SK-N-SH (cell line): ENCODE measurements at regions not wholly inside any gene's neighbourhood (a gene's known extent, or its start where the extent isn't known, plus 50 kb on each side); places are given as distances from the start of the nearest gene placed in this dataset.

Experiments
- CTCF ChIA-PET: fragments of 300-600, 350-600 bp; formaldehyde crosslinking; extraction: SDS; loops from one replicate; lab custom pipeline; 2021; lab: Yijun Ruan, JAX
- POLR2A ChIA-PET: fragments of 350-600 bp; sonication (Branson Sonifier 250); formaldehyde crosslinking; extraction: SDS; loops from one replicate; lab custom pipeline; 2020; ENCODE audit warnings: antibody characterized with exemption, inconsistent platforms; lab: Yijun Ruan, JAX
- DNase-seq: peaks from one replicate; pipeline ENCODE4 v3.0.0; 2012
- H2AFZ ChIP-seq: fragments of 200-600 bp; sonication (generic); 2 replicates; pipeline ENCODE4 v1.8.1; 2016; ENCODE audit warnings: antibody characterized with exemption, mild to moderate bottlenecking, low read depth
- H3F3A ChIP-seq: fragments of 200-600 bp; sonication (generic); replicated peaks from 2 replicates; pipeline ENCODE3; 2016; ENCODE audit warnings: antibody characterized with exemption, mild to moderate bottlenecking; ENCODE audit not compliant: insufficient read depth
- H3K27ac ChIP-seq, 2 experiments: fragments of 200-500 bp in 1 of 2; fragments of 200-600 bp in 1 of 2; sonication (Bioruptor generic) in 1 of 2; sonication (generic), shearing (Covaris generic) in 1 of 2; 2 replicates each; pipeline versions ENCODE4 v1.5.1 to v1.6.1; 2014 to 2016; ENCODE audit warnings: low read depth in 2 of 2, inconsistent platforms in 1 of 2, low read length in 1 of 2, mild to moderate bottlenecking in 1 of 2, mixed read lengths in 1 of 2
- H3K27me3 ChIP-seq: fragments of 200-600 bp; sonication (generic), shearing (Covaris generic); 2 replicates; pipeline ENCODE4 v1.6.1; 2016; ENCODE audit warnings: mixed run types; ENCODE audit not compliant: insufficient read depth
- H3K36me3 ChIP-seq, 2 experiments: fragments of 200-500 bp in 1 of 2; fragments of 200-600 bp in 1 of 2; sonication (Bioruptor generic) in 1 of 2; sonication (generic) in 1 of 2; replicated peaks in 1 of 2; 2 replicates each; pipeline versions ENCODE3 to v1.5.1; 2014 to 2016; ENCODE audit warnings: low read length in 1 of 2, mild to moderate bottlenecking in 1 of 2; ENCODE audit not compliant: insufficient read depth in 2 of 2, control insufficient read depth in 1 of 2
- H3K4me1 ChIP-seq, 2 experiments: fragments of 200-500 bp in 1 of 2; fragments of 200-600 bp in 1 of 2; sonication (Bioruptor generic) in 1 of 2; sonication (generic), shearing (Covaris generic) in 1 of 2; 2 replicates each; pipeline versions ENCODE4 v1.5.1 to v1.6.1; 2014 to 2016; ENCODE audit warnings: low read depth in 1 of 2, low read length in 1 of 2, mixed run types in 1 of 2; ENCODE audit not compliant: insufficient read depth in 2 of 2, control insufficient read depth in 1 of 2
- H3K4me2 ChIP-seq: fragments of 200-600 bp; sonication (generic), shearing (Covaris generic); 2 replicates; pipeline ENCODE4 v1.6.1; 2017; ENCODE audit warnings: mixed run types
- H3K4me3 ChIP-seq, 2 experiments: fragments of 200-500 bp in 1 of 2; fragments of 200-600 bp in 1 of 2; sonication (Bioruptor generic) in 1 of 2; sonication (generic), shearing (Covaris generic) in 1 of 2; 2 replicates each; pipeline versions ENCODE4 v1.5.1 to v1.8.1; 2014 to 2016; ENCODE audit warnings: low read depth in 2 of 2, inconsistent platforms in 1 of 2, low read length in 1 of 2, mild to moderate bottlenecking in 1 of 2, mixed read lengths in 1 of 2, moderate library complexity in 1 of 2
- H3K79me2 ChIP-seq: fragments of 200-600 bp; sonication (generic); 2 replicates; pipeline ENCODE4 v1.8.1; 2017; ENCODE audit warnings: mild to moderate bottlenecking; ENCODE audit not compliant: insufficient read depth
- H3K9ac ChIP-seq: fragments of 200-600 bp; sonication (generic); 2 replicates; pipeline ENCODE4 v1.6.1; 2017; ENCODE audit warnings: mixed run types
- H3K9me2 ChIP-seq: fragments of 200-600 bp; sonication (generic); 2 replicates; pipeline ENCODE4 v1.6.1; 2017; ENCODE audit warnings: mixed run types
- H3K9me3 ChIP-seq: fragments of 200-600 bp; sonication (generic); 2 replicates; pipeline ENCODE4 v1.6.1; 2017; ENCODE audit warnings: mixed run types, mild to moderate bottlenecking, moderate library complexity
- H4K20me1 ChIP-seq: fragments of 200-600 bp; sonication (generic); 2 replicates; pipeline ENCODE4 v1.6.1; 2017; ENCODE audit warnings: mild to moderate bottlenecking, mixed run types; ENCODE audit not compliant: insufficient read depth
- ELF1 ChIP-seq: IDR thresholded peaks from 2 replicates; pipeline ENCODE4 v1.4.0; 2012
- EP300 ChIP-seq, 2 experiments: IDR thresholded peaks; 2 replicates each; pipeline versions ENCODE4 v1.4.0 to v1.6.1; 2012; ENCODE audit warnings: borderline replicate concordance in 1 of 2, low read depth in 1 of 2, low read length in 1 of 2
- EZH2phosphoT487 ChIP-seq: fragments of 200-600 bp; sonication (generic); IDR thresholded peaks from 2 replicates; pipeline ENCODE4 v1.6.1; 2017; ENCODE audit warnings: low read depth, mixed run types, mild to moderate bottlenecking, antibody characterized with exemption, moderate library complexity, borderline replicate concordance
- FOSL2 ChIP-seq: IDR thresholded peaks from 2 replicates; pipeline ENCODE4 v1.4.0; 2012; ENCODE audit warnings: low read depth, mild to moderate bottlenecking, moderate library complexity, borderline replicate concordance
- FOXJ3 ChIP-seq: sonication (generic); formaldehyde crosslinking; IDR thresholded peaks from 2 replicates; pipeline ENCODE4 v1.5.1; 2020; ENCODE audit warnings: mild to moderate bottlenecking, missing genetic modification reagents
- FOXM1 ChIP-seq: IDR thresholded peaks from 2 replicates; pipeline ENCODE4 v1.4.0; 2012; ENCODE audit warnings: low read depth, mild to moderate bottlenecking
- GABPA ChIP-seq: IDR thresholded peaks from 2 replicates; pipeline ENCODE4 v1.4.0; 2012; ENCODE audit warnings: low read depth, mild to moderate bottlenecking
- JUND ChIP-seq: IDR thresholded peaks from 2 replicates; pipeline ENCODE4 v1.4.0; 2012
- MXI1 ChIP-seq: IDR thresholded peaks from 2 replicates; pipeline ENCODE4 v1.6.1; 2012; ENCODE audit warnings: mild to moderate bottlenecking, low read depth, low read length, improper control_type of control experiment
- NFIC ChIP-seq: IDR thresholded peaks from 2 replicates; pipeline ENCODE4 v1.4.0; 2012; ENCODE audit warnings: borderline replicate concordance
- NRF1 ChIP-seq: IDR thresholded peaks from 2 replicates; pipeline ENCODE4 v1.6.1; 2012; ENCODE audit warnings: low read depth, mild to moderate bottlenecking, low read length
- POLR2AphosphoS5 ChIP-seq: IDR thresholded peaks from 2 replicates; pipeline ENCODE4 v1.6.1; 2012; ENCODE audit warnings: low read depth, low read length
- RAD21 ChIP-seq: IDR thresholded peaks from 2 replicates; pipeline ENCODE4 v1.6.1; 2012; ENCODE audit warnings: mild to moderate bottlenecking, low read length
- RXRA ChIP-seq: IDR thresholded peaks from 2 replicates; pipeline ENCODE4 v1.4.0; 2012; ENCODE audit warnings: low read depth, mild to moderate bottlenecking, borderline replicate concordance
- SIN3A ChIP-seq: IDR thresholded peaks from 2 replicates; pipeline ENCODE4 v1.6.1; 2012; ENCODE audit warnings: low read depth, mild to moderate bottlenecking, low read length, moderate library complexity, borderline replicate concordance
- SMC3 ChIP-seq: IDR thresholded peaks from 2 replicates; pipeline ENCODE4 v1.6.1; 2012; ENCODE audit warnings: low read depth, low read length, improper control_type of control experiment
- TCF12 ChIP-seq: IDR thresholded peaks from 2 replicates; pipeline ENCODE4 v1.4.0; 2012
- WGBS: methylation state at CpG from one replicate; pipeline ENCODE4 v1.1.6; 2017; ENCODE audit warnings: low lambda C conversion rate; 5-methylcytosine and 5-hydroxymethylcytosine counted together
- TF ChIP-seq, protein P1 (sequence below): IDR thresholded peaks from 2 replicates; pipeline ENCODE4 v1.4.0; 2012; ENCODE audit warnings: low read depth, borderline replicate concordance
- TF ChIP-seq, protein P2 (sequence below): IDR thresholded peaks from 2 replicates; pipeline ENCODE4 v1.4.0; 2012; ENCODE audit warnings: low read depth
- TF ChIP-seq, protein P3 (sequence below): fragments of 150-350 bp; IDR thresholded peaks from 2 replicates; pipeline ENCODE4 v1.6.1; 2016; ENCODE audit warnings: mild to moderate bottlenecking, low read depth, low read length
- TF ChIP-seq, protein P4 (sequence below): fragments of 150-350 bp; IDR thresholded peaks from 2 replicates; pipeline ENCODE4 v1.6.1; 2017; ENCODE audit warnings: antibody characterized with exemption, low read length, low read depth, borderline replicate concordance
- TF ChIP-seq, protein P5 (sequence below): IDR thresholded peaks from 2 replicates; pipeline ENCODE4; 2012
- TF ChIP-seq, protein P6 (sequence below): IDR thresholded peaks from 2 replicates; pipeline ENCODE4 v1.4.0; 2012; ENCODE audit warnings: low read depth, borderline replicate concordance

DNA sequence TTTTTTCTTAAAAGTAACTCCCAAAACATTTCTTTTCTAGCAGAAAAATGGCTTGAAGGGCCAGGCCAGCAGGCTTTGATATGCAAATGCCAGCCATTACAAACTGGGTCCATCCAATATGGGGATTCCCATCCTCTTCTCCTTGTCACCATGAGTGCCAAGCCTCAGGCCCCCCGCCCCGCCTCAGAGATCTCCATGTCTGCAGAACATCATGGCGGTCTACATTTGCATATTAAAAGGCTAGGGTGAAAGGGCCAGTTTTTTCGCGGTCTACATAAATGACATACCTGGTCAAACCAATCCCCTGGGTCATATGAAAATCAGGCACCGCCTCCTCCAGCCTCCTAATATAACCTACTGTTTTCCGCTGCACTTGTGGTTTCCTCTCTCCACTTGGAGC lies 1327.6 kb downstream of the UQCRFS1 start:
- H3K36me3 ChIP-seq: no peaks in the 10 kb centered on the region
- H3K9me3 ChIP-seq: no peaks in the 10 kb centered on the region
- TF ChIP-seq SMC3 (no peak), GABPA (no peak), NFIC (no peak), NRF1 (no peak), FOSL2 (no peak), FOXJ3 (CRISPR knock-in tag) (no peak), RXRA (no peak), SIN3A (no peak), MXI1 (no peak), FOXM1 (no peak), EP300 (IDR thresholded peaks at IDR 0.05; ENCODE audit: borderline replicate concordance in 1 of 2, low read depth in 1 of 2, low read length in 1 of 2) (no peak), RAD21 (no peak), TCF12 (no peak)
- TF ChIP-seq, protein P1, sequence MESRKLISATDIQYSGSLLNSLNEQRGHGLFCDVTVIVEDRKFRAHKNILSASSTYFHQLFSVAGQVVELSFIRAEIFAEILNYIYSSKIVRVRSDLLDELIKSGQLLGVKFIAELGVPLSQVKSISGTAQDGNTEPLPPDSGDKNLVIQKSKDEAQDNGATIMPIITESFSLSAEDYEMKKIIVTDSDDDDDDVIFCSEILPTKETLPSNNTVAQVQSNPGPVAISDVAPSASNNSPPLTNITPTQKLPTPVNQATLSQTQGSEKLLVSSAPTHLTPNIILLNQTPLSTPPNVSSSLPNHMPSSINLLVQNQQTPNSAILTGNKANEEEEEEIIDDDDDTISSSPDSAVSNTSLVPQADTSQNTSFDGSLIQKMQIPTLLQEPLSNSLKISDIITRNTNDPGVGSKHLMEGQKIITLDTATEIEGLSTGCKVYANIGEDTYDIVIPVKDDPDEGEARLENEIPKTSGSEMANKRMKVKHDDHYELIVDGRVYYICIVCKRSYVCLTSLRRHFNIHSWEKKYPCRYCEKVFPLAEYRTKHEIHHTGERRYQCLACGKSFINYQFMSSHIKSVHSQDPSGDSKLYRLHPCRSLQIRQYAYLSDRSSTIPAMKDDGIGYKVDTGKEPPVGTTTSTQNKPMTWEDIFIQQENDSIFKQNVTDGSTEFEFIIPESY: no peak
- TF ChIP-seq, protein P2, sequence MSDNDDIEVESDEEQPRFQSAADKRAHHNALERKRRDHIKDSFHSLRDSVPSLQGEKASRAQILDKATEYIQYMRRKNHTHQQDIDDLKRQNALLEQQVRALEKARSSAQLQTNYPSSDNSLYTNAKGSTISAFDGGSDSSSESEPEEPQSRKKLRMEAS: no peak
- TF ChIP-seq, protein P3, sequence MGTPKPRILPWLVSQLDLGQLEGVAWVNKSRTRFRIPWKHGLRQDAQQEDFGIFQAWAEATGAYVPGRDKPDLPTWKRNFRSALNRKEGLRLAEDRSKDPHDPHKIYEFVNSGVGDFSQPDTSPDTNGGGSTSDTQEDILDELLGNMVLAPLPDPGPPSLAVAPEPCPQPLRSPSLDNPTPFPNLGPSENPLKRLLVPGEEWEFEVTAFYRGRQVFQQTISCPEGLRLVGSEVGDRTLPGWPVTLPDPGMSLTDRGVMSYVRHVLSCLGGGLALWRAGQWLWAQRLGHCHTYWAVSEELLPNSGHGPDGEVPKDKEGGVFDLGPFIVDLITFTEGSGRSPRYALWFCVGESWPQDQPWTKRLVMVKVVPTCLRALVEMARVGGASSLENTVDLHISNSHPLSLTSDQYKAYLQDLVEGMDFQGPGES: no peak
- no peaks in the 10 kb centered on the region for H3K79me2 ChIP-seq
- H3F3A ChIP-seq: no peaks in the 10 kb centered on the region
- no peaks in the 10 kb centered on the region for H4K20me1 ChIP-seq
- no peaks in the 10 kb centered on the region for H3K9me2 ChIP-seq
- CTCF ChIA-PET: no interaction called here
- H3K4me1 ChIP-seq: no peaks in the 10 kb centered on the region
- no peak overlapping the region for H3K9ac ChIP-seq
- H3K4me3 ChIP-seq: no peak overlapping the region
- no peak for DNase-seq
- H3K27ac ChIP-seq: no peak overlapping the region
- H2AFZ ChIP-seq: no peak overlapping the region
- POLR2A ChIA-PET: no interaction called here
- no peaks in the 10 kb centered on the region for H3K27me3 ChIP-seq
- WGBS: 11% methylated on average over 7 of the region's 7 CpGs
- no peak overlapping the region for H3K4me2 ChIP-seq

DNA sequence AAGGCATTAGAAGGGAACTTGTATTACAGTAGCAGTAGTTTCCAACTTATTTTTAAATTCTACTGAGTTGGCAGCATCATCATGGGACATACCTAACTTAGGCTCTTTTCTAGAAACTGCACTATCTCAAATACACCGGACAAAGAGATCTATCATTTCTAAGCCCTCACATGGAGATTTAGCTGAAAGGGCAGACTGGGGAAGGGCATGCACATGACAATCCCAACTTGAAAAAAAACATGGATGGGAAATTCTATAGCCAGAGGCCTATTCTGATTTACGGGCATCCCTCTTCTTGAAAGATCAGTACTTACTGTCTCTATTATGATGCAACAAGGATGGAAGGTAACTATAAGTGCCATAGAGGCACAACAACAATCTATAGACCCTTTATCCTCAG lies 1328.6 kb downstream of the UQCRFS1 start:
- no peak overlapping the region for H3K9ac ChIP-seq
- no peaks in the 10 kb centered on the region for H3K27me3 ChIP-seq
- no peak overlapping the region for H3K4me3 ChIP-seq
- no peaks in the 10 kb centered on the region for H3K9me3 ChIP-seq
- TF ChIP-seq MXI1 (no peak), TCF12 (no peak), JUND (no peak), GABPA (no peak), RAD21 (no peak), EZH2phosphoT487 (no peak), POLR2AphosphoS5 (no peak), ELF1 (no peak), NFIC (no peak), SMC3 (no peak)
- TF ChIP-seq, protein P4, sequence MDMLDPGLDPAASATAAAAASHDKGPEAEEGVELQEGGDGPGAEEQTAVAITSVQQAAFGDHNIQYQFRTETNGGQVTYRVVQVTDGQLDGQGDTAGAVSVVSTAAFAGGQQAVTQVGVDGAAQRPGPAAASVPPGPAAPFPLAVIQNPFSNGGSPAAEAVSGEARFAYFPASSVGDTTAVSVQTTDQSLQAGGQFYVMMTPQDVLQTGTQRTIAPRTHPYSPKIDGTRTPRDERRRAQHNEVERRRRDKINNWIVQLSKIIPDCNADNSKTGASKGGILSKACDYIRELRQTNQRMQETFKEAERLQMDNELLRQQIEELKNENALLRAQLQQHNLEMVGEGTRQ: no peak
- TF ChIP-seq, protein P5, sequence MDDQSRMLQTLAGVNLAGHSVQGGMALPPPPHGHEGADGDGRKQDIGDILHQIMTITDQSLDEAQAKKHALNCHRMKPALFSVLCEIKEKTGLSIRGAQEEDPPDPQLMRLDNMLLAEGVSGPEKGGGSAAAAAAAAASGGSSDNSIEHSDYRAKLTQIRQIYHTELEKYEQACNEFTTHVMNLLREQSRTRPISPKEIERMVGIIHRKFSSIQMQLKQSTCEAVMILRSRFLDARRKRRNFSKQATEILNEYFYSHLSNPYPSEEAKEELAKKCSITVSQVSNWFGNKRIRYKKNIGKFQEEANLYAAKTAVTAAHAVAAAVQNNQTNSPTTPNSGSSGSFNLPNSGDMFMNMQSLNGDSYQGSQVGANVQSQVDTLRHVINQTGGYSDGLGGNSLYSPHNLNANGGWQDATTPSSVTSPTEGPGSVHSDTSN: no peak
- TF ChIP-seq, protein P6, sequence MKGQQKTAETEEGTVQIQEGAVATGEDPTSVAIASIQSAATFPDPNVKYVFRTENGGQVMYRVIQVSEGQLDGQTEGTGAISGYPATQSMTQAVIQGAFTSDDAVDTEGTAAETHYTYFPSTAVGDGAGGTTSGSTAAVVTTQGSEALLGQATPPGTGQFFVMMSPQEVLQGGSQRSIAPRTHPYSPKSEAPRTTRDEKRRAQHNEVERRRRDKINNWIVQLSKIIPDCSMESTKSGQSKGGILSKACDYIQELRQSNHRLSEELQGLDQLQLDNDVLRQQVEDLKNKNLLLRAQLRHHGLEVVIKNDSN: no peak
- TF ChIP-seq, protein P2: no peak
- CTCF ChIA-PET: no interaction called here
- DNase-seq: no peak
- 21% methylated on average over 2 of the region's 2 CpGs for WGBS
- no peaks in the 10 kb centered on the region for H3K79me2 ChIP-seq
- H3K36me3 ChIP-seq: no peaks in the 10 kb centered on the region
- no peak overlapping the region for H3K4me2 ChIP-seq
- no peak overlapping the region for H3K27ac ChIP-seq
- no peak overlapping the region for H2AFZ ChIP-seq
- H3K9me2 ChIP-seq: no peaks in the 10 kb centered on the region
- no peaks in the 10 kb centered on the region for H4K20me1 ChIP-seq
- POLR2A ChIA-PET: no interaction called here
- no peaks in the 10 kb centered on the region for H3F3A ChIP-seq
- no peaks in the 10 kb centered on the region for H3K4me1 ChIP-seq
